ENCODE measurements at regions not wholly inside any gene's neighbourhood (a gene's known extent, or its start where the extent isn't known, plus 50 kb on each side); places are given as distances from the start of the nearest gene placed in this dataset.
A peak's percentile ranks its signal among the peaks of the same experiment; 100 is the strongest.
"Not testable (repeated sequence)": the region's sequence is repeated elsewhere in the genome, so short reads cannot be mapped to it uniquely, and the experiment has no call there.

DNA sequence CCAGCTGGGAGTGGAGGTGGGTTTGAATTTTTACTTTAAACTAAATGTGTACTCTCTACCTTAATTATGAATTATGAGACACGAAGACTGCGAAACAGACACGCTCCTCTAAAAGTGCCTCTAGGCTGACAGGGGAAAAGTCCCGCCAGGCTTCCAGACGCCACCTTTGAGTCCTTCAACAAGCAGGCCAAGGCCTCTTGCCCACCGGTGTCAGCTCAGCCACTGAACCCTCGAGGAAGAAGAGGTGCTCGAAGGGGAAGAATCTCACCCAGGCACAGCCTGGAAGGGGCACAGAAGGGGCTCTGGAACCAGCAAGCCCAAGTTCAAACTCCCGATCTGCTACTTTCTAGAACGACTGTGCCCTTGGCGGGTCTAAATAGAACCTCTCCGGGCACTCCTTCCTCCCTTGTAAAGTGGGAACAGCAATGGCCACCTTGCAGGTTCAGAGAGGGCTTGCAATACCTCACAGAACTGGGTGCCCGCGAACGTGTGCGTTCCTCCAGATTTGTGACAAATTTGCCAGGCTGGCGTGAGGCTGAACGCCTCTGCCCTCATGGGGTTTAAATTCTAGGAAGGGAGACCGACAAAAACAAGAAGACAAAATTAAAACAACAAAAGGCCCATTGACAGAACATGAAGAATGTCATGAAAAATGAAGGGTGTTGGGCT, 158.5 kb upstream of the GRK3 start:
- no peak for DNase-seq (ENCODE audit: low spot score)
- H3K36me3 Mint-ChIP-seq (ENCODE audit: low read depth): peaks cover 8% of the 10 kb centered on the region
- no peaks in the 10 kb centered on the region for H3K9me3 Mint-ChIP-seq
- H3K4me1 Mint-ChIP-seq (ENCODE audit: low read depth): peaks cover 32% of the 10 kb centered on the region
- peak overlapping the region; percentile 86 for H3K27ac Mint-ChIP-seq
- no peaks in the 10 kb centered on the region for H3K27me3 Mint-ChIP-seq (ENCODE audit: low read depth)
- intact Hi-C loops (cut with micrococcal nuclease): loop anchor here (10.0 kb wide), 1 partner anchor 601 kb away; the partner anchor contains the start of gene SGSM1
- H3K4me3 Mint-ChIP-seq (ENCODE audit: low read depth): peak overlapping the region; percentile 85

DNA sequence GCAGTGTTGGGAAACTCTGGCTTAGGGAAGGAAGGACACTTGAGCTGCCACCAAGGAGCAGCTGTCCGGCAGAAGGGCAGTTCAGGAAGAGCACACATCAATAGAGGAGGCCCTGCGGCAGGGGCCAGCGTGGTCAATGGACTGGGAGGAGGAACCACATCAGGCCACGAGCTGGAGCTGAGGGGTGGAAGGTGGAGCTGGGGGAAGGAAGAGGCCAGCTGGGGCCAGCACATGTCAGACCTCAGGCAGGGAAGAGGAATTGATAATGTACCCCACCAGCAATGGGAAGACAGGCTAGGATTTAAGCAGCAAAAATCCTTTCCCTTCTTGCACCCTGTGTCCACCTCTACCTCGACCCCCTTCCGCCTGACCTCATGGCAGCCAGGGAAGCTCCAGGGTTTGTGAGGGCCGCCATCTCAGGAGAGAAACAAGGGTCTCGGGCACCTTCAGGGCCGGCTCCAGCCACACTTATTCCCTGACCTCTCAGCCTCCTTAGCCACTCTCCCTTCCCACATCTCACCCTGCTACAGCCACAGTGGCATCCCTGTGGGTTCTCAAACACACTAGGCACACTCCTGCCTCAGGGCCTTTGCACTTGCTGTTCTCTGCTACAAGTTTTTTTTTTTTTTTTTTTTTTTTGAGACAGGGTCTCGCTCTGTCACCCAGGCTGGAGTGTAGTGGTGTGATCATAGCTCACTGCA, 157.8 kb upstream of the GRK3 start:
- DNase-seq (ENCODE audit: low spot score): no peak
- no peaks in the 10 kb centered on the region for H3K9me3 Mint-ChIP-seq
- peaks cover 28% of the 10 kb centered on the region for H3K4me1 Mint-ChIP-seq (ENCODE audit: low read depth)
- intact Hi-C loops (cut with micrococcal nuclease): loop anchor here (10.0 kb wide), 1 partner anchor 602 kb away; the partner anchor contains the start of gene SGSM1
- H3K4me3 Mint-ChIP-seq (ENCODE audit: low read depth): peak overlapping the region; percentile 85
- H3K27ac Mint-ChIP-seq: peak overlapping the region; percentile 86
- H3K36me3 Mint-ChIP-seq (ENCODE audit: low read depth): peaks cover 8% of the 10 kb centered on the region
- H3K27me3 Mint-ChIP-seq (ENCODE audit: low read depth): no peaks in the 10 kb centered on the region

DNA sequence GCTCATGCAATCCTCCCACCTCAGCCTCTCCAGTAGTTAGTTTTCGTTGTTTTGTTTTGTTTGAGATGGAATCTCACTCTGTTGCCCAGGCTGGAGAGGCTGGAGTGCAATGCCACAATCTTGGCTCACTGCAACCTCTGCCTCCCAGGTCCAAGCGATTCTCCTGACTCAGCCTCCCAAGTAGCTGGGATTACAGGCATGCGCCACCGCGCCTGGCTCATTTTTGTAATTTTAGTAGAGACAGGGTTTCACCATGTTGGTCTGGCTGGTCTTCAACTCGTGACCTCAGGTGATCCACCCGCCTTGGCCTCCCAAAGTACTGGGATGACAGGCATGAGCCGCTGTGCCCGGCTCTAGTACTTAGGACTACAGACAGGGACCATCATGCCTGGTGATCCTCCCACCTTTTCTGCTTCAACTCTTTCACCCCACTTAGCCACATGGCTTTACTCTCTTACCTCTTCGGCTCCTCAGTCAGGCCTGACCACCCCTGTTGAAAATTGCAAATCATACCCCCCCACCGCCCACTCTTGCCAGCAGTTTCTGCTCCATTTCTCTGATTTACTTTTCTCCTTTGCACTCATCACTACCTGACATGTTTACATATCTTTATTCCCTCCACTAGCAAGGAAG, 157.1 kb upstream of the GRK3 start:
- no peak for DNase-seq (ENCODE audit: low spot score)
- intact Hi-C loops (cut with micrococcal nuclease): loop anchor here (10.0 kb wide), 1 partner anchor 603 kb away; the partner anchor contains the start of gene SGSM1
- peaks cover 21% of the 10 kb centered on the region for H3K4me1 Mint-ChIP-seq (ENCODE audit: low read depth)
- peak overlapping the region; percentile 85 for H3K4me3 Mint-ChIP-seq (ENCODE audit: low read depth)
- H3K9me3 Mint-ChIP-seq: no peaks in the 10 kb centered on the region
- H3K27ac Mint-ChIP-seq: peak overlapping the region; percentile 56
- H3K27me3 Mint-ChIP-seq (ENCODE audit: low read depth): no peaks in the 10 kb centered on the region
- H3K36me3 Mint-ChIP-seq (ENCODE audit: low read depth): peaks cover 8% of the 10 kb centered on the region

DNA sequence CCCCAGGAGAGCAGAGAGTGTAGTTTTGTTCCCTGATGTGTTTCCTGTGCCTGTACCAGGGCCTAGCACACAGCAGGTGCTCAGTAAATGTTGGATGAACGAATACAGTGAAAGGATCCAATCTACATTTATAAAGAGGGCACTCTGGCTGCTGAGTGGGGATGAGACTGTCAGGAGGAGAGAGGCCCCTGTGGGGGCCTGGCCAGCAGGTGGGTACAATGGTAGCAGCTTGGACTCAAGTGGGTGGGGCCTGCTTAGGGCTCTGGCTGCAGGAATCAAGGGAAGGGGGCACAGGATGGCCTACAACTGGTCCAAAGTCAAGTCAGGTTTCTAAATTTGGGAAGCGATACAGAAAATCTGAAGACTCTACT, 156.6 kb upstream of the GRK3 start:
- H3K27ac Mint-ChIP-seq: peak overlapping the region; percentile 56
- H3K4me3 Mint-ChIP-seq (ENCODE audit: low read depth): no peak overlapping the region
- peaks cover 8% of the 10 kb centered on the region for H3K36me3 Mint-ChIP-seq (ENCODE audit: low read depth)

DNA sequence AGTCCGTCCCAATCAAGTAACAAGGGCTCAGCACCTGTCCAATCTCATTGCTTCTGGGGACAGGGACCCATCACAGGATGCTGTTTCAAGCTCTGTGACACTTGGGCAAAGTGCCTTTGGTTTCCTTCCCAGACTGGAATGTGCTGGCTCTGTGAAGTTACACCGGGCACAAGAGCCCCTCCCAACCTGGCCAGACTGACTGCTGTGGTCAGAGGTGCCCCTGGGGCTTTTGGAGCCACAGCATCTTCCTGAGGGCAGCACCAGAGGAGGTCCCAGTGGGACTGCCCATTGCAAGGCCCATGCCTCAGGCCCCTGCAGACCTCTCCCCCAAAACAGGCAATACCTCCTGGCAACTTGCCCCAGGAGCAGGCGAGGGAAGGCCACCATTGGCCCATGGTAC, 155.2 kb upstream of the GRK3 start:
- Mint-ChIP-seq H3K36me3 (ENCODE audit: low read depth) (no peaks in the 10 kb centered on the region), H3K9me3 (no peaks in the 10 kb centered on the region), H3K27me3 (ENCODE audit: low read depth) (no peaks in the 10 kb centered on the region), H3K27ac (no peak overlapping the region), H3K4me1 (ENCODE audit: low read depth) (peaks cover 7% of the 10 kb centered on the region), H3K4me3 (ENCODE audit: low read depth) (no peak overlapping the region)
- intact Hi-C loops (cut with micrococcal nuclease): loop anchor here (10.0 kb wide), 1 partner anchor 604 kb away; the partner anchor contains the start of gene SGSM1
- no peak for DNase-seq (ENCODE audit: low spot score)

More for the DNA sequence above, 156.6 kb upstream of the GRK3 start:
- DNase-seq (ENCODE audit: low spot score): no peak
- Mint-ChIP-seq H3K4me1 (ENCODE audit: low read depth) (peaks cover 20% of the 10 kb centered on the region), H3K27me3 (ENCODE audit: low read depth) (no peaks in the 10 kb centered on the region), H3K9me3 (no peaks in the 10 kb centered on the region)
- intact Hi-C loops (cut with micrococcal nuclease): loop anchor here (10.0 kb wide), 1 partner anchor 603 kb away; the partner anchor contains the start of gene SGSM1

DNA sequence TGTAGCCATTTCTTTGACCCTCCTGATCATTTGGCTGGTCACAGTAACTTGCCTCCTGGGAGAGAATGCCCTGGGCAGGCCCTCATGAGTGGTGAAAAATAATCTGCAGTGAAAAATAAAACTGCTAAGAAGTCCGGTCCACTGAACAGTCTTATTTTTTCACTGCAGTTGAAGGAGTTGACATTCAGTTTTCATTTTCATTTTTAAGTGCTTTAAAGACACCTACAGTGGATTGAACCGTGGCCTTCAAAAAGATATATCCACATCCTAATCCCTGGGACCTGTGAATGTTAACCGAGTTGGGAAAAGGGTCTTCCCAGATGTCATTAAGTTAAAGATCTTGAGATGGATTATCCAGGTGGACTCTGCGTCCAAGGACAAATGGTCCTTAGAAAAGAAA, 153.6 kb upstream of the GRK3 start:
- intact Hi-C loops (cut with micrococcal nuclease): no loop called here
- H3K4me1 Mint-ChIP-seq (ENCODE audit: low read depth): peaks cover 7% of the 10 kb centered on the region
- H3K9me3 Mint-ChIP-seq: no peaks in the 10 kb centered on the region
- peak overlapping the region; percentile 58 for H3K4me3 Mint-ChIP-seq (ENCODE audit: low read depth)
- H3K27ac Mint-ChIP-seq: peak overlapping the region; percentile 63
- DNase-seq (ENCODE audit: low spot score): no peak
- peaks cover 8% of the 10 kb centered on the region for H3K27me3 Mint-ChIP-seq (ENCODE audit: low read depth)
- H3K36me3 Mint-ChIP-seq (ENCODE audit: low read depth): no peaks in the 10 kb centered on the region

DNA sequence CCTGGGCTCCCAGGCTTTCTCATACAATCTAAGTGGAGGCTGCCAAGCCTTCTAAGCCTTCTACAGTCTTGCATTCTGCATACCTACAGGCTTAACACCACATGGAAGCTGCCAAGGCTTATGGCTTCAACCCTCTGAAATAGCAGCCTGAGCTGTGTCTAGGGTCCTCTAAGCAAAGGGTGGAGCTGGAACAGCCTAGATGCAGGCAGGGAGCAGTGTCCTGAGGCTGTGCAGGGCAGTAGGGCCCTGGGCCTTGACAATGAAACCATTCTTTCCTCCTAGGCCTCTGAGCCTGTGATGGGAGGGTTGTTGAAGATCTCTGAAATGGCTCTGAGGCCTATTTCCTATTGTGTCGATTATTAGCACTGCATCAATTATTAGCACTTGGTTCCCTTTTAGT, 150.9 kb upstream of the GRK3 start:
- no peak for DNase-seq (ENCODE audit: low spot score)
- intact Hi-C loops (cut with micrococcal nuclease): no loop called here
- Mint-ChIP-seq H3K27ac (no peak overlapping the region), H3K4me3 (ENCODE audit: low read depth) (no peak overlapping the region), H3K36me3 (ENCODE audit: low read depth) (no peaks in the 10 kb centered on the region), H3K27me3 (ENCODE audit: low read depth) (peaks cover 30% of the 10 kb centered on the region), H3K9me3 (no peaks in the 10 kb centered on the region), H3K4me1 (ENCODE audit: low read depth) (peaks cover 13% of the 10 kb centered on the region)

DNA sequence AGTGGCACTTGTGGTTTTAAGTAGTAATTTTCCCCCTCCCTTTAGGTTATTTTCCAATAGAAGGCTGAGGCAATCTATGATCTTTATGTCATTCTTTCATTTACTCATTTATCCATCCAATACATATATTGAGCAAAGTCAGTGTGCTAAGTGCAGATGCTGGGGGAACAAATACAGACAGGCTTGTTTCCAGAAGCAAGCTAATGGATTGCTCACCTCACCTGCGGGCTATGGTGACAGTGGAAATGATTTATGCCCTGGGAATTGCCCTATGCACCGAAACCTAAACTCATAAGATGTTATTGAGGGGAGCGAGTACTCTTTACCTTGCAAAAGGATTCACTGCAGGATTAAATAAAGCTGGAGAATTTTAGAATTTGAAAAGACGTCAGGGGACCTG, 148.7 kb upstream of the GRK3 start:
- DNase-seq (ENCODE audit: low spot score); H3K9me3 Mint-ChIP-seq; H3K27ac Mint-ChIP-seq; intact Hi-C loops (cut with micrococcal nuclease); H3K36me3 Mint-ChIP-seq (ENCODE audit: low read depth); H3K4me3 Mint-ChIP-seq (ENCODE audit: low read depth): not testable (repeated sequence)
- Mint-ChIP-seq H3K27me3 (ENCODE audit: low read depth) (peaks cover 49% of the 10 kb centered on the region), H3K4me1 (ENCODE audit: low read depth) (peaks cover 28% of the 10 kb centered on the region)

DNA sequence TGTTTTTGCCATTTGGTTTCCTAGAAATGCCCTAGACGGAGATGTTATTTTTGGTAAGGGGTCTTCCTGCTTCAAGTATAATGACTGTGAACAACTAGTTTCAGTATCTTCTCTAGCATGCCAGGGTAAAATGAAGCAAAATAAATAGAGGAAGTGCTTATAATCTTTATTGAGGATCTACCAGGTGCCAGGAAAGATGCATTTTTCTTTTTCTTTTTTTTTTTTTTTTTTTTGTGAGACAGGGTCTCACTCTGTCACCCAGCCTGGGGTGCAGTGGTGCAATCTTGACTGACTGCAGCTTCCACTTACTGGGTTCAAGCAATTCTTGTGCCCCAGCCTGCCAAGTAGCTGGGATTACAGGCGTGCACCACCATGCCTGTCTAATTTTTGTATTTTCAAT, 146.6 kb upstream of the GRK3 start:
- H3K4me3 Mint-ChIP-seq (ENCODE audit: low read depth); intact Hi-C loops (cut with micrococcal nuclease); H3K27ac Mint-ChIP-seq; DNase-seq (ENCODE audit: low spot score); H3K9me3 Mint-ChIP-seq; H3K36me3 Mint-ChIP-seq (ENCODE audit: low read depth): not testable (repeated sequence)
- Mint-ChIP-seq H3K27me3 (ENCODE audit: low read depth) (peaks cover 63% of the 10 kb centered on the region), H3K4me1 (ENCODE audit: low read depth) (peaks cover 32% of the 10 kb centered on the region)

DNA sequence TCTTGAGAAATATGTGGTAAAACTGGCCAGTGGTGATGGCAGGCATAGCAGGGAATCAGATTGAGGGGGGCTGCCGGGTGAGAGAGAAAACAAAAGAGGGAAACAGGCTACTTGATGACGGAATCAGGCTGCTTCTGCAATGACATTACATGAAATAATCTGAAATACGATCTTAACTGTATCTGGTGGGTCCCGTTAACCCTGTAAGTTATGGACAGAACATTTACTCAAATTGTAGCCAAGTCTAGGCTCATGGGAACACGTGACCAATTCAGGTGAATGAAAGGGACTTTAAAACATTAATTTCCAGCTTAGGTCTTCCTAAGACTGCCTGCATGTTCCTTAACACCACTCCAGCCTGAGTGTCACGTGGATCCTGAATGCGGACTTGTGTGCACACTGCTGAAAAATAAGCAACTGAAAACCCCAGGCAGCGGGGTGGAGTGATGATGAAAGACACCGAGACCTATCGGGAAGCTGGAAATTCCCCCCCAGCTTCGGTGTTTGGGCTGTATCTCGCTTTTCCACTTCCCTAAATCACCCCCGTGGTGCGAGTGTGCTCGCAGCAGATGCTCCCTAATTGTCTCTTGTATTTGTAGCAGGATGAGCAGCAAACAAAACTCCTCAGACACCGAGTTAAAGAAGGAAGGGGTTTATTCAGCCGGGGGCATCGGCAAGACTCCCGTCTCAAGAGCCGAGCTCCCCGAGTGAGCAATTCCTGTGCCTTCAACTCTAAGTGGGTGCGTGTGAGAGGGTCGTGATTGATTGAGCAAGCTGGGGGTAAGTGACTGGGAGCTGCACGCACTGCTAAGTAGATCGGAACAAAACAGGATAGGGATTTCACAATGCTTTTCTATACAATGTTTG, 145.0 kb upstream of the GRK3 start:
- DNase-seq (ENCODE audit: low spot score): no peak
- H3K27me3 Mint-ChIP-seq (ENCODE audit: low read depth): peaks cover 77% of the 10 kb centered on the region
- no peaks in the 10 kb centered on the region for H3K9me3 Mint-ChIP-seq
- peak overlapping the region; percentile 69 for H3K4me3 Mint-ChIP-seq (ENCODE audit: low read depth)
- intact Hi-C loops (cut with micrococcal nuclease): no loop called here
- H3K36me3 Mint-ChIP-seq (ENCODE audit: low read depth): peaks cover 6% of the 10 kb centered on the region
- peaks cover 32% of the 10 kb centered on the region for H3K4me1 Mint-ChIP-seq (ENCODE audit: low read depth)
- H3K27ac Mint-ChIP-seq: no peak overlapping the region

DNA sequence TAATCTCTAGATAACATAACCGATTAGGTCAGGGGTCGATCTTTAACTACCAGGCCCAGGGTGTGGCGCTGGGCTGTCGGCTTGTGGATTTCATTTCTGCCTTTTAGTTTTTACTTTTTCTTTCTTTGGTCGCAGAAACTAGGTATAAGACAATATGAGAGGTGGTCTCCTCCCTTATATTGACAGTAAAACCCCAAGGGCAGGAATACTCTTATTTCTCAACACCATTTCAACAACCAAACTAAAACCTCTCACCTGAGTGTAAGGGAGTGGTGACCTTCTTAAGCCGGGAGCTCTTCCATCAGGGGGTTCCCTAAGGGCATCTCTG, 144.4 kb upstream of the GRK3 start:
- intact Hi-C loops (cut with micrococcal nuclease); H3K36me3 Mint-ChIP-seq (ENCODE audit: low read depth); H3K9me3 Mint-ChIP-seq; H3K27ac Mint-ChIP-seq; DNase-seq (ENCODE audit: low spot score): not testable (repeated sequence)
- Mint-ChIP-seq H3K27me3 (ENCODE audit: low read depth) (peaks cover 80% of the 10 kb centered on the region), H3K4me3 (ENCODE audit: low read depth) (peak overlapping the region; percentile 69), H3K4me1 (ENCODE audit: low read depth) (peaks cover 32% of the 10 kb centered on the region)

DNA sequence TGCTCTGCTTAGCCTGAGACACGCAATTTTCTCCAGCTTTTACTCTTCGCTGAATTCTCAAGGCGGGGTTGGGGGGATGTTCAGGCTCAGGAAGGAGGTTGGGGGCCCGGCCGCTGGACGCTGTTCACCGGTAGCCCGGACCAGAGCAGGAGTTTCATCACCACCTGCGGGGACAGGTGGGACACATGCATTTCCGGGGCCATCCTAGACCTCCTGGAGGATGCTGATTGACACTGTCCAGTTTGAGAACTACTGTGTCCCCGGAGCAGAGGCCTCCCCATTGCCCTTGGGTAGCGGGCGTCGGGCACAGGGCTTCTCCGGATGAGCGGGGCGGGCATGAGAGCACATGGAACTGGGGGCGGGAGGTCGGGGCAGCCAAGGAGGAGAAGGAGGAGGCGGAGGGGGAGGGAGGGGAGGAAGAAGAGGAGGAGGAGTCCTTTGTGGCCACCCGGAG, 144.0 kb upstream of the GRK3 start:
- H3K27me3 Mint-ChIP-seq (ENCODE audit: low read depth): peaks cover 78% of the 10 kb centered on the region
- peaks cover 32% of the 10 kb centered on the region for H3K4me1 Mint-ChIP-seq (ENCODE audit: low read depth)
- peak overlapping the region; percentile 56 for H3K4me3 Mint-ChIP-seq (ENCODE audit: low read depth)
- intact Hi-C loops (cut with micrococcal nuclease): no loop called here
- H3K36me3 Mint-ChIP-seq (ENCODE audit: low read depth): peaks cover 6% of the 10 kb centered on the region
- no peaks in the 10 kb centered on the region for H3K9me3 Mint-ChIP-seq
- no peak for DNase-seq (ENCODE audit: low spot score)
- no peak overlapping the region for H3K27ac Mint-ChIP-seq
